ENCODE measurements at regions not wholly inside any gene's neighbourhood (a gene's known extent, or its start where the extent isn't known, plus 50 kb on each side); places are given as distances from the start of the nearest gene placed in this dataset.

DNA sequence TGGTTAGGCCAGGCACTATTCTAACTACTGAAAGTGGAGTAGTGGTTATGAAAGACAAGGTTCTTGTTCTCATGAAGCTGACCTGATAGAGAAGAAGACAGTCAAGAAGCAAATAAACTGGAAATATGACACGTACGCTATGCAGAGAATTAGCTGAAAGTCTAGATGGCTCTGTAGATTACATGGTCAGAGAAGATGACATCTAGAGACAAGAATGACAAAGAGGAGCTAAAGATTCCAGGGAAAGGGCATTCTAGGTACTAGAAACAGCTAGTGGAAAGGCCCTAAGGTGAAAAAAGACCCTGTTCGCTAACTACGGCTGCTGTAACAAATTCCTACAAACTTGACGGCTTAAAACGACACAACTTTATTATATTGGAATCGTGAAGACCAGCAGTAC lies 68.0 kb upstream of the NRIP1 start (continued):
- TF ChIP-seq NPAS2 (CRISPR knock-in tag; IDR thresholded peaks at IDR 0.05; ENCODE audit: borderline replicate concordance) (no peak), ZNF766 (CRISPR knock-in tag; IDR thresholded peaks at IDR 0.05; ENCODE audit: borderline replicate concordance) (no peak), ZNF775 (CRISPR knock-in tag; IDR thresholded peaks at IDR 0.05; ENCODE audit: borderline replicate concordance) (no peak), ZNF34 (CRISPR knock-in tag; IDR thresholded peaks at IDR 0.05; ENCODE audit: borderline replicate concordance) (no peak)
- TF ChIP-seq, protein P1, sequence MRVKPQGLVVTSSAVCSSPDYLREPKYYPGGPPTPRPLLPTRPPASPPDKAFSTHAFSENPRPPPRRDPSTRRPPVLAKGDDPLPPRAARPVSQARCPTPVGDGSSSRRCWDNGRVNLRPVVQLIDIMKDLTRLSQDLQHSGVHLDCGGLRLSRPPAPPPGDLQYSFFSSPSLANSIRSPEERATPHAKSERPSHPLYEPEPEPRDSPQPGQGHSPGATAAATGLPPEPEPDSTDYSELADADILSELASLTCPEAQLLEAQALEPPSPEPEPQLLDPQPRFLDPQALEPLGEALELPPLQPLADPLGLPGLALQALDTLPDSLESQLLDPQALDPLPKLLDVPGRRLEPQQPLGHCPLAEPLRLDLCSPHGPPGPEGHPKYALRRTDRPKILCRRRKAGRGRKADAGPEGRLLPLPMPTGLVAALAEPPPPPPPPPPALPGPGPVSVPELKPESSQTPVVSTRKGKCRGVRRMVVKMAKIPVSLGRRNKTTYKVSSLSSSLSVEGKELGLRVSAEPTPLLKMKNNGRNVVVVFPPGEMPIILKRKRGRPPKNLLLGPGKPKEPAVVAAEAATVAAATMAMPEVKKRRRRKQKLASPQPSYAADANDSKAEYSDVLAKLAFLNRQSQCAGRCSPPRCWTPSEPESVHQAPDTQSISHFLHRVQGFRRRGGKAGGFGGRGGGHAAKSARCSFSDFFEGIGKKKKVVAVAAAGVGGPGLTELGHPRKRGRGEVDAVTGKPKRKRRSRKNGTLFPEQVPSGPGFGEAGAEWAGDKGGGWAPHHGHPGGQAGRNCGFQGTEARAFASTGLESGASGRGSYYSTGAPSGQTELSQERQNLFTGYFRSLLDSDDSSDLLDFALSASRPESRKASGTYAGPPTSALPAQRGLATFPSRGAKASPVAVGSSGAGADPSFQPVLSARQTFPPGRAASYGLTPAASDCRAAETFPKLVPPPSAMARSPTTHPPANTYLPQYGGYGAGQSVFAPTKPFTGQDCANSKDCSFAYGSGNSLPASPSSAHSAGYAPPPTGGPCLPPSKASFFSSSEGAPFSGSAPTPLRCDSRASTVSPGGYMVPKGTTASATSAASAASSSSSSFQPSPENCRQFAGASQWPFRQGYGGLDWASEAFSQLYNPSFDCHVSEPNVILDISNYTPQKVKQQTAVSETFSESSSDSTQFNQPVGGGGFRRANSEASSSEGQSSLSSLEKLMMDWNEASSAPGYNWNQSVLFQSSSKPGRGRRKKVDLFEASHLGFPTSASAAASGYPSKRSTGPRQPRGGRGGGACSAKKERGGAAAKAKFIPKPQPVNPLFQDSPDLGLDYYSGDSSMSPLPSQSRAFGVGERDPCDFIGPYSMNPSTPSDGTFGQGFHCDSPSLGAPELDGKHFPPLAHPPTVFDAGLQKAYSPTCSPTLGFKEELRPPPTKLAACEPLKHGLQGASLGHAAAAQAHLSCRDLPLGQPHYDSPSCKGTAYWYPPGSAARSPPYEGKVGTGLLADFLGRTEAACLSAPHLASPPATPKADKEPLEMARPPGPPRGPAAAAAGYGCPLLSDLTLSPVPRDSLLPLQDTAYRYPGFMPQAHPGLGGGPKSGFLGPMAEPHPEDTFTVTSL (CRISPR knock-in tag; IDR thresholded peaks at IDR 0.05; ENCODE audit: borderline replicate concordance): no peak

- Histone ChIP-seq H2AFZ (ENCODE audit: low read length) (no peak overlapping the region), H3K9ac (ENCODE audit: insufficient read depth, low read depth, low read length) (no peak overlapping the region), H3K4me2 (ENCODE audit: low read depth, low read length) (no peak overlapping the region), H3K27ac (ENCODE audit: extremely low read length, insufficient read depth, low read length) (no peak overlapping the region), H3K9me3 (ENCODE audit: low read length) (no peaks in the 10 kb centered on the region), H3K79me2 (ENCODE audit: insufficient read depth, low read length) (no peaks in the 10 kb centered on the region), H3K27me3 (ENCODE audit: control insufficient read depth in 1 of 2, insufficient read depth in 2 of 2, low read length in 2 of 2) (no peaks in the 10 kb centered on the region), H4K20me1 (ENCODE audit: insufficient read depth, low read length) (no peaks in the 10 kb centered on the region), H3K36me3 (replicated peaks in 1 of 2; ENCODE audit: control insufficient read depth in 1 of 2, insufficient read depth in 2 of 2, low read length in 2 of 2) (no peaks in the 10 kb centered on the region), H3K4me3 (replicated peaks in 1 of 3; ENCODE audit: insufficient read depth in 1 of 3, low read depth in 2 of 3, low read length in 3 of 3) (no peak overlapping the region), H3K4me1 (ENCODE audit: insufficient read depth, low read length) (peaks cover 22% of the 10 kb centered on the region)
- POLR2A ChIA-PET: interaction anchor here (1.5 kb wide), 1 partner anchor 13 kb away, joined by 6 read pairs; no protein-coding TSS in a partner anchor
- intact Hi-C loops (cut with micrococcal nuclease; ENCODE audit: unreplicated experiment): no loop called here
- 95% methylated on average over 7 of the region's 7 CpGs for WGBS (ENCODE audit: low lambda C conversion rate)
- DNase-seq (ENCODE audit: low spot score) (no peak), FAIRE-seq (no peak), ATAC-seq (no peak)
- no TSS peak for BruUV-seq (replicated peaks)
- CTCF ChIA-PET (ENCODE audit: low intra/inter-chr PET ratio, low total read pairs): no interaction called here
- in situ Hi-C loops (cut with HindIII; ENCODE audit: extremely low pct_ligation_motif_present, low pct_unique_long_range_greater_than_20kb): no loop called here
- TF ChIP-seq SIN3B (IDR thresholded peaks at IDR 0.05; ENCODE audit: low read length) (no peak), FIP1L1 (IDR thresholded peaks at IDR 0.05; ENCODE audit: borderline replicate concordance, insufficient read depth, low read depth, low read length) (no peak), RFX5 (IDR thresholded peaks at IDR 0.05; ENCODE audit: low read depth, low read length) (no peak), ZNF629 (CRISPR knock-in tag; conservative IDR thresholded peaks at IDR 0.05) (no peak), CC2D1A (CRISPR knock-in tag; IDR thresholded peaks at IDR 0.05) (no peak), HOMEZ (CRISPR knock-in tag; IDR thresholded peaks at IDR 0.05; ENCODE audit: low read depth) (no peak), SMAD3 (CRISPR knock-in tag; IDR thresholded peaks at IDR 0.05) (no peak), ZNF7 (CRISPR knock-in tag; IDR thresholded peaks at IDR 0.05) (no peak), HINFP (CRISPR knock-in tag; IDR thresholded peaks at IDR 0.05; ENCODE audit: low read depth) (no peak), RAD51 (IDR thresholded peaks at IDR 0.05; ENCODE audit: borderline replicate concordance) (no peak)
Measured at GRCh38 chr21:15134701-15135470, 70.1 kb upstream of the NRIP1 start.
